Transverse colon (tissue), 4 donors: ENCODE measurements at regions not wholly inside any gene's neighbourhood (a gene's known extent, or its start where the extent isn't known, plus 50 kb on each side); places are given as distances from the start of the nearest gene placed in this dataset.

ENCODE experiments used
- CTCF ChIP-seq, 5 experiments: fragments of 200-600 bp in 3 of 5; fragments of 450-650 bp in 2 of 5; sonication (generic) in 3 of 5; IDR thresholded peaks; 1 replicate in 2 of 5; 2 replicates in 3 of 5; pipeline ENCODE4 v1.5.1; 2016 to 2017; ENCODE audit warnings: antibody characterized with exemption in 5 of 5, inconsistent platforms in 3 of 5, mild to moderate bottlenecking in 2 of 5, moderate library complexity in 1 of 5
- EP300 ChIP-seq: sonication (generic); formaldehyde crosslinking; IDR thresholded peaks from one replicate; pipeline ENCODE4 v1.6.1; 2017; ENCODE audit warnings: antibody characterized with exemption, low read depth
- POLR2A ChIP-seq: fragments of 450-650 bp; IDR thresholded peaks from one replicate; pipeline ENCODE4 v1.6.1; 2016; ENCODE audit warnings: antibody characterized with exemption, mild to moderate bottlenecking, moderate library complexity
- POLR2AphosphoS5 ChIP-seq, 3 donors: sonication (generic); formaldehyde crosslinking; IDR thresholded peaks; one replicate each; pipeline ENCODE4 v1.6.1; 2016; ENCODE audit warnings: antibody characterized with exemption in 3 of 3

GRCh38 chr4:177952723-177953122, 510.5 kb upstream of the AGA start:
- no peak for TF ChIP-seq EP300
- TF ChIP-seq CTCF (IDR thresholded peaks at IDR 0.05): no peak
- no peak for TF ChIP-seq POLR2A
- TF ChIP-seq POLR2AphosphoS5 (IDR thresholded peaks at IDR 0.05): no peak
